22Rv1 (cell line): ENCODE measurements at regions not wholly inside any gene's neighbourhood (a gene's known extent, or its start where the extent isn't known, plus 50 kb on each side); places are given as distances from the start of the nearest gene placed in this dataset.
"Not testable (repeated sequence)": the region's sequence is repeated elsewhere in the genome, so short reads cannot be mapped to it uniquely, and the experiment has no call there.

ENCODE experiments used
- H3K27ac ChIP-seq: fragments of 450-650 bp; 2 replicates; pipeline ENCODE4 v1.5.1; 2017
- CTCF ChIP-seq: fragments of 450-650 bp; IDR thresholded peaks from 2 replicates; pipeline ENCODE4 v1.5.1; 2017; ENCODE audit warnings: mild to moderate bottlenecking
- ZFX ChIP-seq: fragments of 450-650 bp; IDR thresholded peaks from 2 replicates; pipeline ENCODE4 v1.6.1; 2017; ENCODE audit warnings: antibody characterized with exemption, borderline replicate concordance

GRCh38 chr2:183825710-183826109, 701.5 kb downstream of the NUP35 start:
- no peak overlapping the region for H3K27ac ChIP-seq
- no peak for TF ChIP-seq CTCF
- TF ChIP-seq ZFX = no peak

GRCh38 chr2:183829931-183830330, 705.7 kb downstream of the NUP35 start:
- TF ChIP-seq CTCF (no peak), ZFX (no peak)
- H3K27ac ChIP-seq = no peak overlapping the region

- no peak for TF ChIP-seq ZFX
- TF ChIP-seq CTCF = no peak
- no peak overlapping the region for H3K27ac ChIP-seq
Observed at GRCh38 chr2:183837157-183837556, 712.9 kb downstream of the NUP35 start.

GRCh38 chr2:183838295-183838694, 714.1 kb downstream of the NUP35 start:
- H3K27ac ChIP-seq = no peak overlapping the region
- TF ChIP-seq ZFX (no peak), CTCF (no peak)

- TF ChIP-seq ZFX (no peak), CTCF (no peak)
- no peak overlapping the region for H3K27ac ChIP-seq
Observed at GRCh38 chr2:183840061-183840584, 715.9 kb downstream of the NUP35 start.

- not testable (repeated sequence) for H3K27ac ChIP-seq
Observed at GRCh38 chr2:183849826-183850225, 725.6 kb downstream of the NUP35 start.

GRCh38 chr2:183859129-183859528, 734.9 kb downstream of the NUP35 start:
- H3K27ac ChIP-seq = no peak overlapping the region
- TF ChIP-seq ZFX (no peak), CTCF (no peak)

- no peak overlapping the region for H3K27ac ChIP-seq
- no peak for TF ChIP-seq ZFX
- no peak for TF ChIP-seq CTCF
Observed at GRCh38 chr2:183866666-183867065, 731.7 kb upstream of the ZNF804A start.
